ENCODE measurements at regions not wholly inside any gene's neighbourhood (a gene's known extent, or its start where the extent isn't known, plus 50 kb on each side); places are given as distances from the start of the nearest gene placed in this dataset.
"Not testable (repeated sequence)": the region's sequence is repeated elsewhere in the genome, so short reads cannot be mapped to it uniquely, and the experiment has no call there.

- not testable (repeated sequence) for H3K36me3 ChIP-seq (ENCODE audit: insufficient read depth, low read length); H3K9me3 ChIP-seq (ENCODE audit: control insufficient read depth, insufficient read depth, low read length); H3K9ac ChIP-seq (ENCODE audit: low read depth, low read length); H3K4me1 ChIP-seq (ENCODE audit: insufficient read depth, low read length)
These were observed 181.7 kb upstream of the KCTD7 start for GRCh38 chr7:66447007-66447406.

GRCh38 chr7:66450814-66451213 lies 177.9 kb upstream of the KCTD7 start:
- H3K9me3 ChIP-seq (ENCODE audit: control insufficient read depth, insufficient read depth, low read length); H3K4me1 ChIP-seq (ENCODE audit: insufficient read depth, low read length); H3K36me3 ChIP-seq (ENCODE audit: insufficient read depth, low read length); H3K9ac ChIP-seq (ENCODE audit: low read depth, low read length): not testable (repeated sequence)

- H3K4me1 ChIP-seq (ENCODE audit: insufficient read depth, low read length); H3K9me3 ChIP-seq (ENCODE audit: control insufficient read depth, insufficient read depth, low read length); H3K36me3 ChIP-seq (ENCODE audit: insufficient read depth, low read length); H3K9ac ChIP-seq (ENCODE audit: low read depth, low read length): not testable (repeated sequence)
These were observed 177.0 kb upstream of the KCTD7 start for GRCh38 chr7:66451713-66452112.

GRCh38 chr7:66452165-66452564 lies 176.5 kb upstream of the KCTD7 start:
- H3K9ac ChIP-seq (ENCODE audit: low read depth, low read length) = no peak overlapping the region
- H3K36me3 ChIP-seq (ENCODE audit: insufficient read depth, low read length) = no peaks in the 10 kb centered on the region
- H3K4me1 ChIP-seq (ENCODE audit: insufficient read depth, low read length) = no peaks in the 10 kb centered on the region
- no peaks in the 10 kb centered on the region for H3K9me3 ChIP-seq (ENCODE audit: control insufficient read depth, insufficient read depth, low read length)

GRCh38 chr7:66453340-66453739 lies 175.3 kb upstream of the KCTD7 start:
- H3K9me3 ChIP-seq (ENCODE audit: control insufficient read depth, insufficient read depth, low read length) = no peaks in the 10 kb centered on the region
- H3K36me3 ChIP-seq (ENCODE audit: insufficient read depth, low read length) = no peaks in the 10 kb centered on the region
- no peak overlapping the region for H3K9ac ChIP-seq (ENCODE audit: low read depth, low read length)
- H3K4me1 ChIP-seq (ENCODE audit: insufficient read depth, low read length) = no peaks in the 10 kb centered on the region

GRCh38 chr7:66454600-66455225 lies 174.0 kb upstream of the KCTD7 start:
- Histone ChIP-seq H3K9ac (ENCODE audit: low read depth, low read length) (no peak overlapping the region), H3K4me1 (ENCODE audit: insufficient read depth, low read length) (no peaks in the 10 kb centered on the region), H3K9me3 (ENCODE audit: control insufficient read depth, insufficient read depth, low read length) (no peaks in the 10 kb centered on the region), H3K36me3 (ENCODE audit: insufficient read depth, low read length) (no peaks in the 10 kb centered on the region)

GRCh38 chr7:66455432-66455831 lies 173.2 kb upstream of the KCTD7 start:
- H3K9me3 ChIP-seq (ENCODE audit: control insufficient read depth, insufficient read depth, low read length); H3K36me3 ChIP-seq (ENCODE audit: insufficient read depth, low read length); H3K9ac ChIP-seq (ENCODE audit: low read depth, low read length); H3K4me1 ChIP-seq (ENCODE audit: insufficient read depth, low read length): not testable (repeated sequence)

- H3K36me3 ChIP-seq (ENCODE audit: insufficient read depth, low read length); H3K4me1 ChIP-seq (ENCODE audit: insufficient read depth, low read length); H3K9ac ChIP-seq (ENCODE audit: low read depth, low read length): not testable (repeated sequence)
These were observed 172.2 kb upstream of the KCTD7 start for GRCh38 chr7:66456431-66456830.

GRCh38 chr7:66458991-66459390 lies 169.7 kb upstream of the KCTD7 start:
- H3K9ac ChIP-seq (ENCODE audit: low read depth, low read length); H3K36me3 ChIP-seq (ENCODE audit: insufficient read depth, low read length); H3K9me3 ChIP-seq (ENCODE audit: control insufficient read depth, insufficient read depth, low read length); H3K4me1 ChIP-seq (ENCODE audit: insufficient read depth, low read length): not testable (repeated sequence)

More at GRCh38 chr7:66456431-66456830, 172.2 kb upstream of the KCTD7 start:
- not testable (repeated sequence) for H3K9me3 ChIP-seq (ENCODE audit: control insufficient read depth, insufficient read depth, low read length)

- not testable (repeated sequence) for H3K36me3 ChIP-seq (ENCODE audit: insufficient read depth, low read length); H3K4me1 ChIP-seq (ENCODE audit: insufficient read depth, low read length); H3K9ac ChIP-seq (ENCODE audit: low read depth, low read length); H3K9me3 ChIP-seq (ENCODE audit: control insufficient read depth, insufficient read depth, low read length)
These were observed 168.8 kb upstream of the KCTD7 start for GRCh38 chr7:66459783-66460413.

GRCh38 chr7:66460921-66461361 lies 167.7 kb upstream of the KCTD7 start:
- H3K9ac ChIP-seq (ENCODE audit: low read depth, low read length) = no peak overlapping the region
- no peaks in the 10 kb centered on the region for H3K4me1 ChIP-seq (ENCODE audit: insufficient read depth, low read length)
- no peaks in the 10 kb centered on the region for H3K9me3 ChIP-seq (ENCODE audit: control insufficient read depth, insufficient read depth, low read length)
- H3K36me3 ChIP-seq (ENCODE audit: insufficient read depth, low read length) = no peaks in the 10 kb centered on the region

GRCh38 chr7:66461397-66461796 lies 167.3 kb upstream of the KCTD7 start:
- not testable (repeated sequence) for H3K4me1 ChIP-seq (ENCODE audit: insufficient read depth, low read length); H3K9ac ChIP-seq (ENCODE audit: low read depth, low read length); H3K36me3 ChIP-seq (ENCODE audit: insufficient read depth, low read length); H3K9me3 ChIP-seq (ENCODE audit: control insufficient read depth, insufficient read depth, low read length)

GRCh38 chr7:66462831-66463230 lies 165.8 kb upstream of the KCTD7 start:
- not testable (repeated sequence) for H3K9me3 ChIP-seq (ENCODE audit: control insufficient read depth, insufficient read depth, low read length); H3K36me3 ChIP-seq (ENCODE audit: insufficient read depth, low read length); H3K4me1 ChIP-seq (ENCODE audit: insufficient read depth, low read length); H3K9ac ChIP-seq (ENCODE audit: low read depth, low read length)

GRCh38 chr7:66464059-66464458 lies 164.6 kb upstream of the KCTD7 start:
- no peaks in the 10 kb centered on the region for H3K4me1 ChIP-seq (ENCODE audit: insufficient read depth, low read length)
- no peaks in the 10 kb centered on the region for H3K9me3 ChIP-seq (ENCODE audit: control insufficient read depth, insufficient read depth, low read length)
- H3K36me3 ChIP-seq (ENCODE audit: insufficient read depth, low read length) = no peaks in the 10 kb centered on the region
- no peak overlapping the region for H3K9ac ChIP-seq (ENCODE audit: low read depth, low read length)

- H3K9ac ChIP-seq (ENCODE audit: low read depth, low read length) = no peak overlapping the region
- no peaks in the 10 kb centered on the region for H3K36me3 ChIP-seq (ENCODE audit: insufficient read depth, low read length)
- no peaks in the 10 kb centered on the region for H3K4me1 ChIP-seq (ENCODE audit: insufficient read depth, low read length)
- no peaks in the 10 kb centered on the region for H3K9me3 ChIP-seq (ENCODE audit: control insufficient read depth, insufficient read depth, low read length)
These were observed 162.5 kb upstream of the KCTD7 start for GRCh38 chr7:66466081-66466600.

Data from ES-I3 (cell line).